WTC11 (cell line): ENCODE measurements at regions not wholly inside any gene's neighbourhood (a gene's known extent, or its start where the extent isn't known, plus 50 kb on each side); places are given as distances from the start of the nearest gene placed in this dataset.

Source experiments
- CBFB ChIP-seq: sonication (generic); formaldehyde crosslinking; IDR thresholded peaks from 2 replicates; pipeline ENCODE4 v1.8.1; 2022; ENCODE audit warnings: mild to moderate bottlenecking, low read depth, missing genetic modification reagents
- FOXJ3 ChIP-seq: sonication (generic); formaldehyde crosslinking; IDR thresholded peaks from 2 replicates; pipeline ENCODE4 v1.9.0; 2021; ENCODE audit warnings: missing genetic modification reagents, mild to moderate bottlenecking, borderline replicate concordance
- TF ChIP-seq, protein P1 (sequence below): fragments of 200-600 bp; IDR thresholded peaks from 2 replicates; pipeline ENCODE4 v1.8.0; 2022; ENCODE audit warnings: antibody characterized with exemption

DNA sequence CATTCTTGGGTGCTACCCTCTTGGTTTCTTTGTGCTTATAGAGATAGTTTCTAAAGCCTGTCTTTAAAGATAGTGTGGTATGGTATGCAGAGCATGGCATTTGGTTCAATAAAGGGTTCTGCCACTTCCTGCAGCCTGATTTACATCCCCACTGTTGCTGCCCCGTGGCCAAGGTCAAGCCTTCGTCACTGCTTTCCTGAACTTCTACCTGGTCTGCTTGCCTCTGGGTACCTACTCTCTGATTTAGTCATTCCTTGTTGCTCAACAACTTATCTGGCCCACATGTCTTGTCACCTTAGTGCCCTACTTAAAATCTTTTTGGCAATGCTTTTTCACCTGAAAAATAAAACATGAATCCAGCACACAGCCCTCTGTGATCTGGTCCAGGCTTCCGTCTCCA lies 352.9 kb downstream of the LPIN1 start:
- TF ChIP-seq CBFB (CRISPR knock-in tag) (no peak), FOXJ3 (CRISPR knock-in tag) (no peak)
- TF ChIP-seq, protein P1, sequence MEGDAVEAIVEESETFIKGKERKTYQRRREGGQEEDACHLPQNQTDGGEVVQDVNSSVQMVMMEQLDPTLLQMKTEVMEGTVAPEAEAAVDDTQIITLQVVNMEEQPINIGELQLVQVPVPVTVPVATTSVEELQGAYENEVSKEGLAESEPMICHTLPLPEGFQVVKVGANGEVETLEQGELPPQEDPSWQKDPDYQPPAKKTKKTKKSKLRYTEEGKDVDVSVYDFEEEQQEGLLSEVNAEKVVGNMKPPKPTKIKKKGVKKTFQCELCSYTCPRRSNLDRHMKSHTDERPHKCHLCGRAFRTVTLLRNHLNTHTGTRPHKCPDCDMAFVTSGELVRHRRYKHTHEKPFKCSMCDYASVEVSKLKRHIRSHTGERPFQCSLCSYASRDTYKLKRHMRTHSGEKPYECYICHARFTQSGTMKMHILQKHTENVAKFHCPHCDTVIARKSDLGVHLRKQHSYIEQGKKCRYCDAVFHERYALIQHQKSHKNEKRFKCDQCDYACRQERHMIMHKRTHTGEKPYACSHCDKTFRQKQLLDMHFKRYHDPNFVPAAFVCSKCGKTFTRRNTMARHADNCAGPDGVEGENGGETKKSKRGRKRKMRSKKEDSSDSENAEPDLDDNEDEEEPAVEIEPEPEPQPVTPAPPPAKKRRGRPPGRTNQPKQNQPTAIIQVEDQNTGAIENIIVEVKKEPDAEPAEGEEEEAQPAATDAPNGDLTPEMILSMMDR, result no peak
